ENCODE measurements at regions not wholly inside any gene's neighbourhood (a gene's known extent, or its start where the extent isn't known, plus 50 kb on each side); places are given as distances from the start of the nearest gene placed in this dataset.

DNA sequence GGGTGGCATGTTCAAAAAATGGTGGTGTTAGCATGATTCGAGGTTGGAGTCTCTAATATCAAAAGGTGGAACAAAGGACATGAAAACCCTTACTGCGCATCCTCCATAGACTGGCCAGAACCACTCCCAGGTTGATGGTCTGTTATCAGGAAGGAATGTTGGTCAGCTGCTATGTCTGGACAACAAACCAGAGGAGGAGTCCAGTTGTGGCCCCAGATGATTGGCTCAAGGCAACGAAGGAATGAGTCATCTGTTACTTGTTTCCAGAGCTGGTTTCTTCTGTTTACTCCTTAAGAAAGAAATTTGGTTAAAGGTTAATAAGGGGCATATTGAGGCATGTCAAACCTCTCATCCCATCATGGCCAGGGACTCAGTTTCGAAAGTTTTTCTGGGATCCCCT is 56.8 kb upstream of the GRIA4 start:
- DNase-seq (ENCODE audit: low read depth in 4 of 4, low spot score in 3 of 4) = no peak

DNA sequence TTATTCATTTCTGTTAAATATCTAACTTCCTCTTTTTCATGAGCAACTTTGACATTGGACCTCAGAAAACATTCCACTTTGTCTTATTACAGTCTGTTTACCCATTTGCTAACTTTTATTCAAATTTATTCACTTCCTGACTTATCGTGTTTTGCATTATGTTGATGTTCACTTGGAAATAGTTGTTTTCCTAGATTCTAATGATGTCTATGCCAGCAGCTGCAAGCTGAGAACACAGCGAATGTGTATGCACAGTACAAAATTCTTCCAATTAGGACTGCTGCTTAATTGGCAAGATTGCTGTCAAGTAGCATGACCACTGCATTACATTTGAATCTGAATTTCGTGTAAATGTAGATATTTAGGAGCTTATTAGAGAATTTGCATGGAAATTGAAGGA is 61.5 kb upstream of the GRIA4 start:
- DNase-seq (ENCODE audit: low read depth in 4 of 4, low spot score in 3 of 4) = no peak

DNA sequence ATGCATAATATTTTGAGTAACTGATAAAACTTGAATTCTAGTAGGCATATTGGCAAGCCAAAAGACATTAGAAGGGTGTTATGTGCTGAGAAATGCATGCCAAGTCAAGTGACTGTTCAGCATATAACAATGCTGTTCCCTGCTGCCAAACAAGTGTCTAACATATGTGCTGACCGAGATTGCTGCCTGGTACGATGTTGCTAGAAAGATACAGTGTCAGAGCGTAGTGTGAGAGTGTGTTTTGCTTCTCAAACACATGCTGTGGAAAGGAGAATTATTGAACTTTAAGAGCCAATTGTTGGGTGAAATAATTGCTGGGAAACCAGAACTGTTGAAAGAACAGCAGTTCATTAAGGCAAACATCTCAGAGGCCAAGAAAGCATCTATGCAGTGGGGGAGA is 71.3 kb upstream of the GRIA4 start:
- DNase-seq (ENCODE audit: low read depth in 4 of 4, low spot score in 3 of 4) = no peak

DNA sequence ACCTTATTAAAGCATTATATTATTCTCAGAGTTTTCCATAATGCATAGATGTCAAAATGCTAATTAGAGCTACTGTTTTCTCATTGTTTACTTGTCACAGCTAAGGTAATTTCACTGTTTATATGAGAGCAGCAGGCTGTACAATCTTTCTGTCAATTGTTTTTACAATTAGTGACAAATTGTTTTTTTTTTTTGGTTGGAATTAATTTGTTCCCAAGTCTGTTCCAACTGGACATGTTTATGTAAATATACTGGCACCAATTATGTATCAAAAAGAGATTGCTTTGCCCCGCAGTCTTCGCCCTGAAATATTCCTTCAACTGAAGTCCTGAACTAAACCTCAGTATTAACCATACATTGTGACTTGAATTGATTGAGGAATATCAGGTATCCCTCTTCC is 72.3 kb upstream of the GRIA4 start:
- DNase-seq (ENCODE audit: low read depth in 4 of 4, low spot score in 3 of 4) = no peak

DNA sequence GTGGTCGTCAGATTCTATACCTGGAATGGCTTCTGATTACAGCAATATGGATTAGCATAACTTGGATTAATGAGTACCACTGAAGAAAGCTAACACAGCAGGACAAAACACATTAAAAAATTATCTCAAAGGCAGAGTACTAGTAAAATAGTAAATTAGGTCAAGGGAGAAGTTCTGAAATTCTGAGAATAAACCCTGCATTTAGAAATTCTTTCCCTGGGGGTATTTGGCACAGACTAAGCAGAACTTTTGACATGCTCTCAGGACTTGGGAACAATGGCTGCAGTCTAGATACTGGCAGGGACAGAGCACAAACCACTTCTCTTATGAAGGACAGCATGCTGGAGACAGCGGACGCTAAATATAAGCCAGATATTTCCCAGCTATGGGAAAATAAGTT is 85.6 kb upstream of the GRIA4 start:
- no peak for DNase-seq (ENCODE audit: low read depth in 4 of 4, low spot score in 3 of 4)

DNA sequence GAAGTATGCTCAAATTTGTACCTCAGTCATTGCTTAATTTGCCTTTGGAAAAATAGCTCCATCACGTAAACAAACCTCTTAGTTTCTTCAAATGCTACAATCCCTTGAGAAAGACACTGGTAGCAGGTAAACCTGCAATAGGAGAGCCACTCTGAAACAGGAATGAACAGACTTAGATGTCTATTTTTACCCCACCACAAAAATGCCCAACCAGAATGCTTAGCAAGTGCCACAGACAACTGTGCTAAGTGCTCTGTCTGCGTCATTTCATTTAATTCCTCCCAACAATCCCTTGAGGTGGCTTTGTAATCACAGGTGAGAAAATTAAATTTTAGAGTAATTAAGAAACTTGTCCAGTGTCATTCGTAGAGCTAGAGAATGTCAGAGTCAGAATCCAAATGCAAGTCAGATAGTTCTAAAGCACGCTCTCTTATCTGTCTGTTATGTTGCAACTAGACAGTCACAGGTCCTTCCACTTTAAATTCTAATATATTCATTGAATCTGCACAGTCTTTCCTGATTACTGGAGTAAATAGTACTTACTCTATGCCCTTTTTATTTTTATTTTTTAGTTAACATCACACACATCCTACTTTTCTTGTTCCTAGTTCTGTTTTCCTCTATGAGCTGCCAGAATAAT is 89.0 kb upstream of the GRIA4 start:
- no peak for DNase-seq (ENCODE audit: low read depth in 4 of 4, low spot score in 3 of 4)

DNA sequence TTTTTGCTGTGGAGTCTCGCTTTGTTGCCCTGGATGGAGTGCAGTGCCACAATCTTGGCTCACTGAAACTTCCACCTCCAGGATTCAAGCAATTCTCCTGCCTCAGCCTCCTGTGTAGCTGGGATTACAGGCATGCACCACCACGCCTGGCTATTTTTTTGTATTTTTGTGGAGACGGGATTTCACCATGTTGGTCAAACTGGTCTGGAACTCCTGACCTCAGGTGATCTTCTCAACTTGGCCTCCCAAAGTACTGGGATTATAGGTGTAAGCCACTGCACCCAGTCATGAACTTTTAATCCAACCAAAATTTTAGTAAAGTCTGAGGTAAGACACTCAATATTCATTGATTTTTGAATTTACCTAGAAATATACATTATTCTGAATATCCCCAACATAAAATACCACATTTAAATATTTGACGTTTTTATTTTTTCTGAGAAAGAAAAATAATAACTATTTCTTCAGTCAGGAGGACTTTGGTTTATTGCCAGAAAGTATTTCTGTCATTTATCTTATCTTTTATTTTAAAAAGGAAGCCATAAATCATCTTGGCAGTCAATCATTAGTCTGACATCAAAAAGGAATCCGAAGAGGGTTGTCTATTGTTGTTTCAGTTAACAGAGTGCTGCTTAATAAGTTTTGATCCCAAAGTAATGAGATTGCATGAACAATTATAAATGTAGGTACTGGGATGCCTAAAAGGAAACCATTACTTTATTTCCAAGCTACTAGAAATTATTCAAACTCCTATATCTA is 102.2 kb upstream of the GRIA4 start:
- DNase-seq (ENCODE audit: low read depth in 4 of 4, low spot score in 3 of 4) = no peak

DNA sequence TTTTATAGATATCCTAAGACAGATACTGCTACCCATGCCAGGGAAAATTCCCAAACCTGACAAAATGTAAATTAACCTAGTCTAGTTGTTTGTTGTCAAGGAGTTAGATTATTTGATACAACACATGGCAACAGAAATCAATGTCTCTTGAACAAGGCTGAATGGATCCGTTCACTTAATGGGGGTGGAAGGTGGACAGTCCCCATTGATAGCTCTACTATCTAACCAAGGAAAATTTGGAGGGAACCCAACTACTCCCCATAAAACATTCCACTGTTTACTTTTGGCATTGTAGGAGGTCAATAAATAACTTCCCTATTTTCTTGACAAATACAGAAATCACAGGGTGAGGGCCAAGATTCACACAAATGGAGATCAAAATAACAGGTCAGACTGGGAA is 117.9 kb upstream of the GRIA4 start:
- DNase-seq (ENCODE audit: low read depth in 4 of 4, low spot score in 3 of 4) = no peak

DNA sequence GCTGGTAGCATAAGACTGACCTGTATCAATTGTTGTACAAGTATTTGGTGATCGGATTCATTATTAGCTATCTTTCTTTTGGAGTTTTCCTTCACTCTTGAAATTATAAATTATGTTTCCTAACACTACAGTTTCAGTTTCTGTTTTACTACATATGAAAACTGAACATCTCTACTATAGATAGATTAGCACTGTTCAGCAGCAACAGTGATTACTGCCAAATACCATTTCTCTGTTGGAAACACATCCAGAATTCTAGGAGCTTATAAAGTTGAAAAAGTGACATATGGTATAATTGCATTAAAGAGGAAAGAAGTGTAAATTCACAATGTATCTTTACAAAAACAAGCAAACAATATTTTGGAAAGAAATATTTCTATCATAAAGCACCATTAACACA is 118.5 kb upstream of the GRIA4 start:
- no peak for DNase-seq (ENCODE audit: low read depth in 4 of 4, low spot score in 3 of 4)

DNA sequence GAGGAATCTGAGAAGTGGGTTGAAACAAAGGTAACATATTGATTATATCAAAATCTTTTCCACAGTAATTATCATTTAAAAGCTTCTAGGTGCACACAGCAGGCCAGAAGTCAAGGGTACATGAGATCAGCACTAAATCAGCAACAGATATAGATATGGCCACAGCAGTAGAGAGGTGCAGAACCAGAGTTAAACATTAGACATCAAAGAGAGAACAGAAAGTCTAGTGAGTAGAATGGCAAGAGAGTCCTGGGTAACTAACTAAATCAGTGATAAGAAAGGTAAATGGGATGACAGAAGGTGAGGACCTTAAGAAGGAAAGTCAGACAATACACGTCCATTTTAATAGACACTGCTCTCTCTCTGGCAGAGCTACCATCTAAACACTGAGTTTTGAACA is 119.5 kb upstream of the GRIA4 start:
- DNase-seq (ENCODE audit: low read depth in 4 of 4, low spot score in 3 of 4) = no peak

DNA sequence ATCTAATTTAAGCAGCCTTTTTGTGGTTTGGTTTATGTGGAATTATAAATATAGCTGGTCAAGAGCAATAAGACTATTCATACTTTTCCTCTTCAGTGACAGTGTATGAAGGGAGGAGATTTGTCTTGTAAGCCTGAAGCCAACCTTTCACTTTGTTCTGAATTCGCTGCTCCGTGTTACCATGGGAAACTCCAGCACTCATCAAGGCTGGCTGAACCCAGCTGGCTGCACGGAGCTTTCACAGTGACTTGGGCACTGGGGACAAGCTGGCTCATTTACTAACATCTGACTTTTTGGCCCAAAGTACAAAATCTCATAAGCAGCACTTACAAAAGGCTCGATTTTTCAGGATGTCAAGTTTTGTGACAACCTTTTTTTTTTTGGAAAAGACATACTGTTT is 120.4 kb upstream of the GRIA4 start:
- peak in 3 of 4 donors; percentile 10 to 20 (median 11) for DNase-seq (ENCODE audit: low read depth in 4 of 4, low spot score in 3 of 4)

DNA sequence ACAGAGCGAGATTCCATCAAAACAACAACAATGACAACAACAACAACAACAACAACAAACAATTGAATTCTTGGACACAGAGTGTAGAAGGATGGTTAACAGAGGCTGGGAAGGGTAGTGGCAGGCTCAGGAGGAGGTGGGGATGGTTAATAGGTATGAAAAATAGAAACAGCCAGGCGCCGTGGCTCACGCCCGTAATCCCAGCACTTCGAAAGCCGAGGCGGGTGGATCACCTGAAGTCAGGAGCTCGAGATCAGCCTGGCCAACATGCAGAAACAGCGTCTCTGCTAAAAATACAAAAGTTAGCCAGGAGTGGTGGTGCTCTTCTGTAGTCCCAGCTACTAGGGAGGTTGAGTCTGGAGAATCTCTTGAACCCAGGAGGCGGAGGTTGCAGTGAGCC is 122.9 kb upstream of the GRIA4 start:
- no peak for DNase-seq (ENCODE audit: low read depth in 4 of 4, low spot score in 3 of 4)

DNA sequence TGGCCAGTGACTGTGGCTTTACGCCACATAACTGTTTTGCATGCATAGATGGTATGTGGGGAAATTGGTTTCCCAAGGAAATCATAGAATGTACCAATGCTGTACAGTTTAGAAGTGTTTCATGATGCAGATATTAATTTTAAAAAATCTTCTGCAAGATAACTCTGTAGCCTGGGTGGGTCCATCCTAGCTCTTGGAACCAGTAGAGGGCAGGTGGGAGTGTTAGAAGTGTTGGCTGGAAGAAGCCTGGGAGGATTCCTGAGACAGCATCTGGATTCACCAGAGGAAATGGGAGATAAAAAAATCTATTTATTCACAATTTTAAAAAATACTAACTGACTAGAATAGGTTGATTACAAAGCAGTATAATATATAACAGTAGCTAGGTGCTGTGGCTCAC is 139.9 kb upstream of the GRIA4 start:
- no peak for DNase-seq (ENCODE audit: low read depth in 4 of 4, low spot score in 3 of 4)

DNA sequence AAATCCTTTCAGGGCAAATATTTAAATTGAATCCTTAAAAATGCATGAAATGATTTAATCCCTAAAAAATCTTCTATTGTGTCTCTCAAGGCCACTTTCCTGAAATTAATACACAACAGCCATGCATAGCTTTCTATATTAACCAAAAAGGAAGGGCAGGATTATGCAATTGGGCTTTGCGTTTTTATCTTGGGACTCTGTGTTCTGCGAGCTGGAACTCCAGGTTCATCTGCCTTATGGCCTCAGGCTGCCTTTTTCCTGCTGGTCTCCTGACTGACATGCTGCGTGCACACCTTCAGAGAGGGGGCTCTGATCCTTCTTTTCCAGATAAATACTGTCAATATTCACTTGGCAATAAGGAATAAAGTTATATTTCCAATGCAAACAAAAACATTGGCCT is 141.7 kb upstream of the GRIA4 start:
- no peak for DNase-seq (ENCODE audit: low read depth in 4 of 4, low spot score in 3 of 4)

DNA sequence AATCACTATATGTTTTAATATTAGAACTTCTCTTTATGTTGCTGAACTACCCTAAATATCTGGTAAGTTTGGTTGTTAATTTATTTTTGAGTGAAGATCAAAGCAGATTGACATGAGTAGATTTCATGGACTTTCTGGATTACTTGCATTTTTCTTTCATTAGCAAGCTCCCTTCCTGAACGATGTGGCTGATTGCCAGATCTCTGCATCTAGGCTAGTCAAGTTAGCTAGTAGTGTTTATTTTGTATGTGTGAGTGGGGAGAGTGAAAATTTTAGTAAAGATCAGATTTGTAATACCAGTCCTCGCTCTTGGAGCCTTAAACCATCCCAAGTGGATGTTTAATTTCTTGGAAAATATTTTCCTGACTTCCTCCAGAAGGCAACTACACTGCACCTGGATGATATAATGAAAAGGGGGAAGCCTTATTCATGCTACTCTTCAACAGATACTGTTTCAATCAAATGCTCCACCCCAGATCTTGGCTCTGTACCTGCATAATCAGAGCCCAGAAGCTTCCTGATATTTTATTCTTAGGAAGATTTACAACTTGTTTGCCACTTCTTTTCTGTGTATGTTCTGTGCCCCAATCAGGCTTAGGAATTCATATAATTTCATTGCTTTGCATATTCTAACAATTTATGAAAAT is 143.2 kb upstream of the GRIA4 start:
- DNase-seq (ENCODE audit: low read depth in 4 of 4, low spot score in 3 of 4) = peak in 1 of 4 donors; percentile 4

DNA sequence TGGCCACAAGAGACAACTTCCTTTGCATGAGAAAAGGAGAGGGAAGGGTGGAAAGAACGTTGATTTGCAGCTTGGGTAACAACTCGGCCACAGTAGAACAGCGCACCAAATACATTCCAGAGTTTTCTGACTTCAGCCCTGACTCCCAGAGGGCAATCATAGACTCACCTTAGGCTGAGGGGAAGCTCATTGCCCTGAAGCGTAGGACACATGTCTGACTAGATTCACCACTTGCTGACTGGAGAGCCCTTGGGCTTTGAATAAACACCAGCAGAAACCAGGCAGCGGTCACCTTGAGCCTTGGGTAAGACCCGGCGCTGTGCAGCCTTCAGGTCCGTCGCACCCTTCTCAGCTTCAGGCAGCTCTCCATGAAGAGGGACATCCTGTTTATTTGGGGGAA is 151.8 kb upstream of the GRIA4 start:
- DNase-seq (ENCODE audit: low read depth in 4 of 4, low spot score in 3 of 4) = no peak

DNA sequence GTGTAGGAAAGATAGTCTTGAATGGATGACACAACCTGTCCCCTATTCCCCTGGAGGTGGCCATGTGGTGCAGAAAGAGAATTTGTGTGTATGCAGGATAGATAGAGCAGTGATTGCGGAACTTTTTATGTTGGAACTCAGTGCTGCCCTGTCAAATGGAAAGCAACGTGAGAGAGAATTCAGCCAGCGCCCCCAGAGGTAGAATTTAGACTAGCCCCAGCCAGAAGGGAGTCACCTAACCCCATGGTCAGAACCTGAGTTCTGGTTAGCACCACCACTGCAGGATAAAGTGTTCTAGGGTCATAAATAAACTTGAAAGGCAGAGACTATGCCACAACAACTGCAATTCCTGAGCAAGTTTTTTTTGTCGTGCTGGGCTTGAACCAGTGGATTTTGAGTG is 152.9 kb upstream of the GRIA4 start:
- DNase-seq (ENCODE audit: low read depth in 4 of 4, low spot score in 3 of 4) = no peak

DNA sequence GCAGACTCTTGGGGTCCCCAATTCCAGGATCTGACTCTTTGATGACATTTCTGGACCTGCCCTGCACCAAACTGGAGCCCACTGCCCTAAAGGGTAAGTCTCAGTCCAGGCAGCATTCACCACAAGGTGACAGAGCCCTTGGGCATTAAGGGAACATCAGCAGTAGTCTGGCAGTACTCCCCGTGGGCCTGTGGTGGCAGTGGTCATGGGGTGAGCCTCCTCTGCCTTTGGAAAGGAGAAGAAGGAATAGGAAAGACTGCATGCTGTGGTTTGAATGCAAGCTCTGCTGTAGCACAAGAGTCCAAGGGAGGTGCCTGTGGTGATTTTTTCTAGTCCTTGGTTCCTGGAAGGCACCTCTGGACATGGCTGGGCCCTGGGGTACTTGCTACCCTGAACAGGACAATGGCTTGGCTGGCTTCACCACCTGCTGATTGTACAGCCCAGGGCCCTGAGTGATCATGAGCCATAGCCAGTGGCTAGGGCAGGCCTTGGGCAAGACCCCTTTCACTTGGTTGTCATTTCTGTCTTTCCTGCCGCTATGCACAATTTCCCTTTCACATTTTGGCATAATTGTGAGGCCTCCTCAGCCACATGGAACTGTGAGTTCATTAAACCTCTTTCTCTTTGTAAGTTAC is 160.7 kb upstream of the GRIA4 start:
- DNase-seq (ENCODE audit: low read depth in 4 of 4, low spot score in 3 of 4) = no peak

DNA sequence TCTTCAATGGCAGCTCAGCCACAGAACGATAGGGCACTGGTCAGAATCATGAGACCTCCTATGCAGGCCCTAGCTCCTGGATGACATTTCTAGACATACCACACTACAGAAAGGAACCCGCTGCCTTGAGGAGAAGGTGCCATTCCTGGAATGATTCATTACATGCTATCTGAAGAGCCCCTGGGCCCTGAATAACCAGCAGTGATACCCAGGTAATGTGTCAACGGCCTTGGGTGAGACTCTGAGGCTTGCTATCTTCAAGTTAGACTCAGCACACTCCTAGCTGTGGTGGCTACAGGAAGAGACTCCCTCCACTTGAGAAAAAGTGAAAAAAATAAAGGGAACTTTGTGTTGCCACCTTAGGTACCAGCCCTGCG is 161.2 kb upstream of the GRIA4 start:
- no peak for DNase-seq (ENCODE audit: low read depth in 4 of 4, low spot score in 3 of 4)

DNA sequence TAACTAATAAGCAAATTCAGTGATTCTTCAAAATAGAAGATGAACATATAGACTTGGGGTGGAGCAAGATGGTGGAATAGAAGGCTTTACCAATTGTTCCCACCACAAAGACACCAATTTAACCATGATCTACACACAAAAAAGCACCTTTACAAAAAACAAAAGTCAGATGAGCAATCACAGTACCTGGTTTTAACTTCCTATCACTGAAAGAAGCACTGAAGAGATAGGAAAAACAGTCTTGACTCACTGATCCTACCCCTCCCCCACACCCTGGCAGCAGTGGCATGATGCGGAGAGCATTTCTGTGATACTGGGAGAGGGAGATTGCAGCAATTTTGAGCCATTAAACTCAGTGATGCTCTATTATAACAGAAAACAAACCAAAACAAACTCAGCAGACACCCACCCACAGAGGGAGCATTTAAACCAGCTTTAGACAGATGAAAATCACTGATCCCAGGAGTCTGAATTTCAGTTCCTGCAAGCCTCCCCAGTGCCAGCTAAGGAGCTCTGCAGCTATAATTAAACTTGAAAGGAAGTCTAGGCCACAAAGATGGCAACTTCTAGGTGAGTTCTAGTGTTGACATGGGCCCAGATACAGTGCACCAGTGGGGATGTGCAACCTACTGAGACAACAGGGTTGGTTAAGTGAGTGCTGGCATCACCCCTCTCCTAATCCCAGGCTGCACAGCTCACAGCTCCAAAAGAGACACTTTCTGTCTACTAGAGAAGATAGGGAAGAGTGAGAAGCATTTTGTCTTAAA is 161.8 kb upstream of the GRIA4 start:
- DNase-seq (ENCODE audit: low read depth in 4 of 4, low spot score in 3 of 4) = no peak

DNA sequence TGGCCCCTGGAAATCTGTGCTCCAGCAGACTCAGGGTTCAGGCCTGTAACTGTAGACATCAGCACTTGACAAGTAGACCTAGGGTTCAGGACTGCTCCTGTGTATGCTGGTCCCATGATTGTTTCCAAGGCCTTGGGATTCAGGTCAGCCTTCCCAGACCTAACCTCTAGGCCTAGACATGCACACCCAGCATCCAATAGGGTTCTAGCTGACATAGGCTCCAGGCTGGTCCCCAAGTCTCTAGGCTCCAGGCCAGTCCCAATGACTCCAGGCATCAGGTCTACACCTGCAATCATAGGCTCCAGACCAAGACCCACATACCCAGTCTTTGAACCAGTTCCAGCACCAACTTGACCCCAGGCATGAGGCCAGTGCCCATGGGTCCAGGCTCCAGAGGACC is 166.2 kb upstream of the GRIA4 start:
- DNase-seq (ENCODE audit: low read depth in 4 of 4, low spot score in 3 of 4) = no peak

Measured in right renal pelvis (tissue), 4 donors.